Choroid plexus epithelial cell (primary cell): ENCODE measurements at regions not wholly inside any gene's neighbourhood (a gene's known extent, or its start where the extent isn't known, plus 50 kb on each side); places are given as distances from the start of the nearest gene placed in this dataset.
"Not testable (repeated sequence)": the region's sequence is repeated elsewhere in the genome, so short reads cannot be mapped to it uniquely, and the experiment has no call there.

Source experiments
- DNase-seq: peaks from one replicate; pipeline ENCODE4 v3.0.0-alpha.2; 2010; ENCODE audit warnings: low read depth
- H3K4me3 ChIP-seq: 2 replicates; pipeline ENCODE4 v1.5.1; 2011; ENCODE audit warnings: low read depth, mild to moderate bottlenecking, control low read depth, low read length, moderate library complexity
- CTCF ChIP-seq: conservative IDR thresholded peaks from 2 replicates; pipeline ENCODE4 v1.5.1; 2011; ENCODE audit warnings: low read depth, mild to moderate bottlenecking, control low read depth, inconsistent platforms, low read length, moderate library complexity

GRCh38 chr15:59814409-59814808 lies 125.3 kb upstream of the BNIP2 start:
- no peak overlapping the region for H3K4me3 ChIP-seq
- TF ChIP-seq CTCF, result no peak
- no peak for DNase-seq

GRCh38 chr15:59812889-59813288 lies 123.8 kb upstream of the BNIP2 start:
- no peak overlapping the region for H3K4me3 ChIP-seq
- no peak for DNase-seq
- no peak for TF ChIP-seq CTCF

GRCh38 chr15:59812250-59812870 lies 123.2 kb upstream of the BNIP2 start:
- no peak overlapping the region for H3K4me3 ChIP-seq
- no peak for TF ChIP-seq CTCF
- no peak for DNase-seq

- not testable (repeated sequence) for DNase-seq
Measured at GRCh38 chr15:59803293-59803966, 114.3 kb upstream of the BNIP2 start.

GRCh38 chr15:59801649-59802048 lies 112.5 kb upstream of the BNIP2 start:
- no peak for TF ChIP-seq CTCF
- DNase-seq, result no peak
- H3K4me3 ChIP-seq, result no peak overlapping the region

More at GRCh38 chr15:59803293-59803966, 114.3 kb upstream of the BNIP2 start:
- H3K4me3 ChIP-seq, result not testable (repeated sequence)

GRCh38 chr15:59798605-59798917 lies 109.4 kb upstream of the BNIP2 start:
- no peak for DNase-seq
- TF ChIP-seq CTCF, result no peak
- no peak overlapping the region for H3K4me3 ChIP-seq

- H3K4me3 ChIP-seq, result no peak overlapping the region
- DNase-seq, result no peak
- no peak for TF ChIP-seq CTCF
Measured at GRCh38 chr15:59797756-59798604, 108.9 kb upstream of the BNIP2 start.
